GM19193 (cell line): ENCODE measurements at regions not wholly inside any gene's neighbourhood (a gene's known extent, or its start where the extent isn't known, plus 50 kb on each side); places are given as distances from the start of the nearest gene placed in this dataset.

Source experiments
- POLR2A ChIP-seq: IDR thresholded peaks from 4 replicates; pipeline ENCODE4 v1.6.1; 2011; ENCODE audit not compliant: insufficient read depth, insufficient read length; ENCODE audit errors: extremely low read depth

DNA sequence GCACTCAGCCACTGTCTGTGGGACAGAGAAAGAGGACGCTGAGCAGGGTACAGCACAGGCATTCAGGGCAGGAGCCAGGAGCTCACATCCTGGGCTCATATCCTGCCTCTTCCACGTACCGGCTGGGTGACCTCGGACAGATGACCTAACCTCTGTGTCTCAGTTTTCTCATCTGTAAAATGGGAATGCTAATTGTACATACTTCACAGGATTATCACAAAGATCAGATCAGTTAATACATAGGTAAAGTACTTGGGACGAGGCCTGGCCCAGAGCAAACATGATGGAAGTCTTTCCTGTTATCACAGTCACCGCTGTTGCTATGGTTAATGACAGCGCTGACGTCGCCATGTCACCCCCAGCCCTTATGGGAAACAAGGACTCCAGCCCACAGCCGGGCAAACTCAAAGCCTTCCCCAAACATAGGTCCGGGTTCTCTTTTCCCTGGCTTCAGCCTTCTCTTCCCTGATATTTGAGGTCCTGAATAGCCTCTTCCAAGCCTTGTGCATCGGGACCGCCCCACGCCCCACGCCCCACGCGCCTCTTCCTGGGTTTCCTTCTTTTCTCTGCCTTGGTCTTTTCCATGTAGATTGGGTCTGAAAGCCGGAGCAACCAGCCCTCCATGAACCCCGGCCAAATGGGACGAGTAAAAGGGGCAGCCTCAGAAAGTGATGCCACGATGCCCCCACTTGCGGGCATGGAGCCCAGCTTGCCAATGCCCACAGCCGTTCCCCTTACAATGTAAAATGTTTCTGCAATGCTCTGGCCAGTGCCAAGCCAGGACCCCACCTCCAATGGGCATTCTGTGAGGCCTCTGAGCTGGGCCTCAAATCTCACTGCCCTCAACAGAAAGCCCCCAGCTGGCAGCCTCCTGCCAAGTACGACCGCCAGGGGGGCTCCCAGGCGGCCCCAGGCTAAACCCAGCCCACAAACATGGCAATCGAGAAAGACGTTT, 125.4 kb downstream of the RFLNA start:
- TF ChIP-seq POLR2A, result no peak

DNA sequence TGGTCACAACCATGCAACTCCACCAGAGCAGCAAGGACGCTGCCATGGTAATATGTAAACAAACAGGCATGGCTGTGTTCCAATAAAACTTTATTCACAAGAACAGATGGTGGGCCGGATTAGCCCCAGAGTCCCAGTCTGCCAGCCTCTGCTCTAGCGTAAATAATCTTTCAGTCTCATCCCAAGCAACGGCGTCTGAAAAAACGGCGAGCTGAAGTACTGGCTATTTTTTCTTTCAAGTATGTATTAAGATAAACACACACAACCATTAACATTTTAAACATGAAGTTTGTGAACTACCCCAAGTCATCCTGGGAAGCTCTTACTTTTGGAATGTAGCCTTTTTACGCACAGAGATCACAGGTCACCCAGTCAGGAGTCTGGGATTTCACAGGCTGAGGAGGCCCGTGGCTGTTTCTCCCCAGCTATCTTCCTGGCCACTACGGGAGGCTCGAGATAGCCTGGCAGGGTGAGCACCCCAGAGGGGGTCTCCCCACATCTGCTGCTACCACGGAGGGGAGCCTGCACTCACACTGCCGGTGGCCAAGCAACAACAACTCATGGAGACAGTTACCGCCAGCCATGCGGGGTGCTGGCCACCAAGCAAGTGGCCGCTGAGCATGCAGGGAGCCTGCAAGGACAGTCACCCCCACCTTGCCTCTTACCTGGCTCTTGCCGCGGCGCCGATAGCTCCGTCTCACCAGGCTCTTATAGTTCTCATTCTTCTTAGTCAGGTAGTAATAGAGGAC, 124.6 kb downstream of the RFLNA start:
- no peak for TF ChIP-seq POLR2A

DNA sequence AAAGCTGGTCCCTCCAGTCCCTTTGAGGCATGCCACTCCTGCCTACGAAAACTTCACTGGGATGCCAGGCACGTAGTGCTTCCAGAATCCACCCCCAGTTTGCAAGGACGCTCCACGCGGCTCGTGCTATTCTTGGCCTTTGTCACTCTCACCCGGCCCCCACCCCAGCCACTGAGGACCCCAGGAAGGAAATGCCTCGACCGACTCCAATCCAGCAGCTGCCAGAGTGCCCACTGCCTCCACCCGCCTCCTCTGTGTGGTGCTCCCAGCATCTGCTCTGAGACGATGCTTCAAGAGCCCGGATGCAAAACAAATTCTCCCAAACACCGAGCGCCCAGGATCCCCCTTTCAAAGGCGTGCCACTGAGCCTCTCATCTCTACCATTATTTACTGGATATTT, 123.9 kb downstream of the RFLNA start:
- TF ChIP-seq POLR2A, result no peak

DNA sequence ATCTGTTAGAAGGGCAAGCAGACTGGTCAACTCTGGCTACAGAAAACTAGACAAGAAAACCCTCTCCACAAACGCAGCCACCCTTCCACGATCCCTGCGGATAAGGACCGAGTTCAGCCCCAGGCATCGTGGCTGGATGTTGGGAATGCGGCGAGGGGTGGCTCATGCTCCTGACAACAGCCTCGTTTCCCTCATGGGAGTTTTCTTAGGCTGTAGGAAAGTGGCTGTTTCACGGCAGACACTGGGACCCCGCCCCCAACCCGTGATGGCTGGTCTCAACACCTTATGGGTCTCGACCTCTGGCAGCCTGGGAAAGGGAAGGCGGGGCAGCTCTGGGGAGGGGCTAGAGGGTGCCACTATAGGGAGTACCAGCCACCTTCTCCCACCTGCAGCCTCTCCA, 123.3 kb downstream of the RFLNA start:
- no peak for TF ChIP-seq POLR2A

DNA sequence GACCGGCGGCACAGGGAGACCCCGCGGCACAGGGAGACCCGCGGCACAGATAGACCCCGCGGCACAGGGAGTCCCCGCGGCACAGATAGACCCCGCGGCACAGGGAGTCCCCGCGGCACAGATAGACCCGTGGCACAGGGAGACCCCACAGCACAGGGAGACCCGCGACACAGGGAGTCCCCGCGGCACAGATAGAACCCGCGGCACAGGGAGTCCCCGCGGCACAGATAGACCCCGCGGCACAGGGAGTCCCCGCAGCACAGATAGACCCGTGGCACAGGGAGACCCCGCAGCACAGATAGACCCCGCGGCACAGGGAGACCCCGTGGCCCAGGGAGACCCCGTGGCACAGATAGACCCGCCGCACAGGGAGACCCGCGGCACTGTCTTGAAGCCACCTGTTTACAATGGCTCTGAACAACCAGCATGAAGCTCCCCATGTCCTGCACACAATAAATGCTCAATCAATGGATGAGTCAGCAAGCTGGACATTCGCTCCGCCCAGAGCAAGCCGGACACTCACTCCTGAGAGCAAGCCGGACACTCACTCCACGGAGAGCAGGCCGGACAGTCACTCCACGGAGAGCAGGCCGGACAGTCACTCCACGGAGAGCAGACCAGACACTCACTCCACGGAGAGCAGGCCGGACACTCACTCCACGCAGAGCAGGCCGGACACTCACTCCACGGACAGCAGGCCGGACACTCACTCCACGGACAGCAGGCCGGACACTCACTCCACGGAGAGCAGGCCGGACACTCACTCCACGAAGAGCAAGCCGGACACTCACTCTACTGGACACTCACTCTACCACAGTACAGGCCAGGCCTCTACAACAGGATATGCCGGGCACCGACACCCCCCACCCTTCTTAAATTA, 121.9 kb downstream of the RFLNA start:
- TF ChIP-seq POLR2A, result no peak

DNA sequence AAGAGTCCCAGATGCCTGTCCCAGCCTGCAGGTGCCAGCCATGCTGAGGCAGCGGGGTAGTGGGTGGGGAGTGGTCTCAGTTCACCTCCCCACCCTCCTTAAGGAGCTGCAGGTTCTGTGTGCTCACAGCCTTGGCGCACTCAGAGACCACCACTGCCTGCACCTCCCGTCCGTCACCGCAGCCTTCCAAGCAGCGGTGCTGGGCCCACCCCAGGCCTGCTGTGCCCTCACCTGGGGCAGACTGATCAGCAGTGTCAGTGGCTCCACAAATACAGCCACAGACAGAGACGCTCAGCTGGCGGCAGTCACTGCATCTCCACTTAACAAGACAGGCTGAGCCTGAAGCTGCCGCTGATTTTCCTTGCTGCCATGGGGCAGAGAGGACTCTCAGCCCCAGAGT, 120.2 kb downstream of the RFLNA start:
- no peak for TF ChIP-seq POLR2A

DNA sequence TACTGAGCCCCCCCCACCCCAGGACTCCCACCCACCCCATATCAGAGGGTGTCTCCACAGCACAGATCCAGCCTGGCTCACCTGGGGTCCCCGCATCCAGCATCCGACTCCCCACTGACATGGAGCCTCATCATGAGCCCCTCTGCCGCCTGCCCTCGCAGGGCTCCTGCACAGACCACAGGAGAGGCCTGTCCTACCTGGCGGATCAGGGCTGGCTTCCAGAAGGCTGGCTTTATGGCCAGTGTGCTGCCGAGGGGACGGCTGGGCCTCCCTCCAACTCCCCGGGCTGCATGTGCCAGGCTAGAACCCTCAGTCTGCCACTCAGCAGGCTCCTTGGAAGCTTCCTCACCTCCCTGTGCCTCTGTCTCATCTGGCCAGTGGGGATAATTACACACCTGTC, 119.0 kb downstream of the RFLNA start:
- TF ChIP-seq POLR2A, result no peak

DNA sequence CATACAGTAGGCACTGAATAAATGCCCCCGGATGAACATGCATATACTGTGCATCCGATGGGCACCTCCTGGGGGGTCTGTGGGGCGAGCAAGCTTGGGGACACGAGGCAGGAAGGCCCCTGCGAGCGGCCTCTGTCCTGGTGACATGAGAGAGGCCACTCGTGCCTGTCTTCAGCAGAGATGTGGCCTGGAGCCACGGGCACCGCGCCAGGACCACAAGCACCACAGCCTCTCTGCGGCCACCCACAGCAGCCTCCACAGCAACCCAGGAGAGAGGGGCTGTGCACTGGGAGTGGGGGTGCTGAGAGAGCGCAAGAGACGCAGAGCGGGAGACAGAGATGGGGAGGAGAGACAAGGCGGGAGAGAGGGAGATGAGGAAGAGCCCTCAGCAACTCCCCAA, 118.5 kb downstream of the RFLNA start:
- TF ChIP-seq POLR2A, result no peak

DNA sequence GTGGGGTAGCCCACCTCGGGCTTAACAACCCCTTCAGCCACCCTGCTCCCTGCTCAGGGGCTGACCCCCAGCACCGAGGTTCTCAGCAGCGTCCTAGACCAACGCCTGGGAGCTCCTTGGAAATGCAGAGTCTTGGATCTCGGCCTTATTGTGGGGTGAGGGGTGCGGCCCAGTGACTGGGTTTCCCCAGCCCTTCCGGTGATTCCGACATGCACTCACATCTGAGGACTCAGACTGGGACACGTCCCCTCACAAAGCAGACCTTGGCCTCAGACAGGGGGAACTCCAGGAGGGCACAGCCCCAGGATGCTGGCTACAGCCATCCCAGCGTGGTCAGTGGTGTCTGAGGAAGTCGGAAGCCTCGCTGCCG, 117.7 kb downstream of the RFLNA start:
- TF ChIP-seq POLR2A, result no peak

DNA sequence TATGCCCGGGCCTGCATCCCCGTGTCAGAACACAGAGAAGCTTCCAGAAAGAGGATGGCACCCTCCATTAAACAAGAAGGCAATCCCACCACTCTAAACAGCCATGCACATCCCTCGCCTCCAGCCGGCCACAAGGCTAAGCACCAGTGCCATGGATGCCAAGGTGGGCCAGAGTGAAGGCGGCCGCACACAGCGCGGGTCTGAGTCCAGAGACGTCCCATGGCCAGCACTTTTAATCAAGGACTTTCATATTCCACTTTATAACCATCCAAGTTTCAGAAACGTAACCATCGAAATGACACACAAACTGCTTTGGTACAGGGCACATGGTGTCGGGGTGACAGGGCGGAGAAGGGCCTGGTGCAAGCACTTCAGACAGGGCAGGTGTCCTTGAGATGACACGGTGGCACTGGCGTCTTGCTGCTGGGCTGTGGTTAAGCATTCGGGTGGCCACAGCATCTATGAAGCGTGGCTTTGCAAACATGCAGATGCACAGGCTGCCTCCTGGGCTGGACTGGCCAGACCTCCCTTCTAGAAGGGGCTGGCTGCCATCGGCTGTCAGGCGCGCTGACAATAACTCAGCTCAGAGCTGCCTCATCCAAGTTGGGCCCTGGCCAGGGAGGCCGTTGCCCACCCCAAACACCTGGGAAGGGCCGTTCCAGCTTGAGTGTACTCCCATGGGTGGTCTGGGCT, 117.2 kb downstream of the RFLNA start:
- TF ChIP-seq POLR2A, result no peak

DNA sequence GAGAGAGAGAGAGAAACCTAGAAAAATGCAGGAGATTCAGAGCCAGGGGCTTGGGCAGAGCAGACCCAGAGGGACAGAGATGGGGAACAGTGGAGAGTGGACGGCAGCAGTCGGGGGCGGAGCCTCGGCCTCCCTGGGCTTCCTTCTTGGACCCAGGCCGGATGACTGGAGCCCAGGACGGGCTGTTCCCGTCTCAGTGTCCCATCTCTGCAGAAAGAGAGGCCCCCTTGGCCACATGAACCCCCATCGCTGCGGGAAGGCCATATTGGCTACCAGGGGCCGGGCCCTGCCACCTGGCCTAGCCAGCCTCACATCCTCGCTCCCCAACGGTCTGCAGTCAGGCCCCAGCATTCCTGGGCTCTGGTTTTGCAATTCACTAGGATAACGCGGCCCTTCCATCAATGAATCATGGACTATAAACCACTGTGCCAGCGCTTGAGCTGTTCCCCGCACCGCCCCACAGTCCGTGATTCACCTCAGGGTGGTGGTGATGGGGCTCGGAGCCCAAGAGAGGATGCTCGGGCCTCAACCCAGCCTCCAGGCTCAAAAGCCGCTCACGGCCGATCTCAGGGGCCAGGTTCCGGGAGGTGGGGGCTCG, 116.5 kb downstream of the RFLNA start:
- no peak for TF ChIP-seq POLR2A

DNA sequence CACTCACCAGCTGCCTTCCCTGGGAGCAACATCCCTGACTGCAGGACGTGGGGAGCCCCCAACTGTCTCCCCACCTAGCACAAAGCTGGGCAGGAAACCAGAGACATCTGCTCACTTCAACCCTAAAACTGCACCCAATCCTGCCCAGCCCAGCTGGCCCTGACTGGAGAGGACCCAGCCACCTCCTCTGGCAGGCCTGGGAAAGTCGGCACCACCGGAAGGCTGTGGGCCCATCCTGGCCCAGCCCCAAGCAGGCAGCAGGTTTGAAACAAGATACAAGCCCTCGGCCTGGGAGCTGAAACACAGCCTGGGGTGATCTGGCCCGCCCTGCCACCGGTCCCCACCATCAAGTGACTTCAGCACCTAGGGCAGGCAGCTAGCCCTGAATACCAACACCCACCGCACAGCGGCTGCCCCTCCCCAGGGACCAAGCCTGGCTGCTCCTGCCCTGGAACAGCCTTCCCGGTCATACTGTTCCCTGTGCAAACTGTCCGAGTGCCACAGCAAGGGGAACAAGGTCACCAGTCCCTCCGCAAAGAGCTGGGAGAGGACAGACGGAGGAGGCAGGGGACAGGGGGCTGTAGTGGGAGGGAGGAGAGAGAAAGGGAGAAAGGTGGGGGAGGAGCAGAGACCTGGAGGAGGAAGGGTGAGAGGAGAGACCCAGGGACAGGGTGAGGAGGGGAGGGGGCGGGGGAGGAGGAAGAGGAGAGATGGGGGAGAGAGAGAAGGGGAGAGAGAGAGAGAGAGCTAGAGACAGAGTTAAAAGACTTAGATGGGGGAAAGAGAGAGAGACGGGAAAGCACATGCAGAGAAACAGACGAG, 115.7 kb downstream of the RFLNA start:
- TF ChIP-seq POLR2A, result no peak

DNA sequence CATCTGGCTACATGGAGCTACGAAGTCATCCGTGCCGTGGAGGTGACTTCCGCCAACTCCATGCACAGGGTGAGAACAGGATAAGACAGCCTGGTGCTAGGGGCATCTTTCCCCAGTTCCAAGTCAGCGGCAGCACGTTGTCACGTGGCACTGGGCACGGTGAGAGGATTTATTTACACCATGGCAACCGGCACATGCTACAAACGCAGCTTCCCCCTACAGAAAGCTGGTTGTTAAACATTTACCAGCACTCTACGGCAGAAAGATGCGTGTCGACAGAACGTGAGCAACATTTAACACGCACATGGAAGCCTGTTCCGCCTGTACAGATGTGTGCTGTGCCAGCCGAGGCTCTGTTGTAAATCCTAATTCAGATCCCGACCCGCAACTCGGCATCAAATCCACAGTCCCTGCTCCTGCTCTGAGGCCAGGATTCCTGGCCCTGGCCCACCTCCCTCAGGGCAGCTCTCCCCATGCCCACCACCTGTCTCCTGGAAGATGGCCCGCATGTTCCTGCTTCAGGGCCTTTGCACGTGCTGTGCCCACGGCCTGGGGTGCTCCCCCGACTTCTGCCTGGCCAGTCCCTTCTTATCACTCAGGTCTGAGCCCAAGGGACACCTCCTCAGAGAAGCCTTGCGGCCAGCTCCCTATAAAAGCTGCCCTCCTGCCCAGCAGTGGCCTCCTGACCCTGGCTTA, 114.1 kb downstream of the RFLNA start:
- no peak for TF ChIP-seq POLR2A
